ENCODE measurements at regions not wholly inside any gene's neighbourhood (a gene's known extent, or its start where the extent isn't known, plus 50 kb on each side); places are given as distances from the start of the nearest gene placed in this dataset.

- no peak for DNase-seq
Observed at GRCh38 chr1:73953586-73953985, 244.4 kb downstream of the LRRIQ3 start.

- DNase-seq, result no peak
Observed at GRCh38 chr1:73953186-73953585, 244.8 kb downstream of the LRRIQ3 start.

- DNase-seq, result no peak
Observed at GRCh38 chr1:73948055-73948454, 249.9 kb downstream of the LRRIQ3 start.

DNA sequence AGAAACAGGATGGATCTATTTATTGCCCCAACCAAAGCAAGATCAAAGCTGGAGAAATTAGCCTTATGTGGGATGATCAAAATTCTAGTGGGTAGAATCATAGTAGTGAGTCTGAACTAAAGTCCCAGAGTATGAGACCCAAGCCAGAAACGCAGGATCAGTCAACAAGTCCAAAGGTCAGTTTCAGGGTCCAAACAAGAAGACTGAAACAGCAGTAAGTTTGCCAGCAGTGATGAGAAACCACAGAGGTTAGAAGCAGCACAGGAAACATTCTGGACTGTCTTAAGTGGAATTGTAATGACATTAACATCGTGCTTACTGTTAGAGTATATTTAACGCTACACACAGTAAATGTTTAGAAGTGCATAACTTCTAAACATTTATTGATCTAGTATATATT is 251.0 kb downstream of the LRRIQ3 start:
- DNase-seq, result no peak

GRCh38 chr1:73943270-73943669 is 254.7 kb downstream of the LRRIQ3 start:
- DNase-seq, result no peak

GRCh38 chr1:73930293-73930692 is 267.7 kb downstream of the LRRIQ3 start:
- no peak for DNase-seq

DNA sequence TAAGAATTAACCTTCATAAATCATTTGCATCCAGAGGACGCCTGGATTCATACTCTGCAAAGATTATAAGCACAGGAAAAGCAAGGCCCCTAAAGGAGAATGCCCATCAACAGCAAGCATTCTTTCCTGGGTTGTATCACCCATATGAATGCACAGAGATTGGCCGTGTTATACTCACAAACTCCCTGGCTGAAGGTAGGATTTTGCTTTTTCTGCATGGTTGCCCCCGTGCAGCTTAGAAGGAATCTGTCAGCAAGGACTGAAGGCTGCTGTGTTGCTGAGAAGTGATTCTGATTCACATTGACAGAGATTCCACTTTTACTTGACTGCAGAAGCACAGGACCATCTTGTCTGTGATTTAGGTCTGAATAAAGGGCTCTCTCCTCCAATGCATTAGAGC is 283.0 kb downstream of the LRRIQ3 start:
- no peak for DNase-seq

DNA sequence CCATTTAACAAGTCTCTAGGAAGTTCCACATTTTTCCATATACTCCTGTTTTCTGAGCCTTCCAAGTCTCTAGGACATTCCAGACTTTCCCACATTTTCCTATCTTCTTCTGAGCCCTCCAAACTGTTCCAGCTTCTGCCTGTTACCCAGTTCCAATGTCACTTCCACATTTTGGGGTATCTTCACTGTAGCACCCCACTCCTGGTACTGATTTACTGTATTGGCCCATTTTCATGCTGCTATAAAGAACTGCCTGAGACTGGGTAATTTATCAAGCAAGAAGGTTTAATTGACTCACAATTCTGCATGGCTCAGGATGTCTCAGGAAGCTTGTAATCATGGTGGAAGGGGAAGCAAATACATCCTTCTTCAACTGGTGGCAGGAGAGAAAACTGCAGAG is 285.0 kb downstream of the LRRIQ3 start:
- DNase-seq, result no peak

GRCh38 chr1:73911849-73912248 is 286.1 kb downstream of the LRRIQ3 start:
- DNase-seq, result no peak

- DNase-seq, result no peak
Observed at GRCh38 chr1:73910466-73910865, 287.5 kb downstream of the LRRIQ3 start.

DNA sequence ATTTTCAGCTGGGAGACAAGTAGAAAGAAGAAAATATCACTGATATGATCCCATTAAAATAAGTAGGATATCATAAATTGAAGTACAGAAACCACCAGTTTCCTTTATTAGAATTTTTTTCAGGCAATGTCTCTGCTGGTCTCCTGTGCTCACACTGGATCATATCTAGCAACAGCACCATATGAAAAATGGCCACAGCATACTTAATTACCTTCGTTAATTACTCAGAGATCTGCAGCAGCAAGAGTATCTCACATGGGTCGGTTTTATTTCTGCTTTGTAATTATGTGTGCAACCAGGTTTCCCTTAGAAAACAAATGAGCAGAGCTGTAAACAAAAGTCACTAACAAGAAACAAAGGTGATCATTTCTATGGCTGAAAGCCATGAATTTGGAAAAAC is 287.9 kb downstream of the LRRIQ3 start:
- DNase-seq, result no peak

- DNase-seq, result no peak
Observed at GRCh38 chr1:73909043-73909562, 288.9 kb downstream of the LRRIQ3 start.

DNA sequence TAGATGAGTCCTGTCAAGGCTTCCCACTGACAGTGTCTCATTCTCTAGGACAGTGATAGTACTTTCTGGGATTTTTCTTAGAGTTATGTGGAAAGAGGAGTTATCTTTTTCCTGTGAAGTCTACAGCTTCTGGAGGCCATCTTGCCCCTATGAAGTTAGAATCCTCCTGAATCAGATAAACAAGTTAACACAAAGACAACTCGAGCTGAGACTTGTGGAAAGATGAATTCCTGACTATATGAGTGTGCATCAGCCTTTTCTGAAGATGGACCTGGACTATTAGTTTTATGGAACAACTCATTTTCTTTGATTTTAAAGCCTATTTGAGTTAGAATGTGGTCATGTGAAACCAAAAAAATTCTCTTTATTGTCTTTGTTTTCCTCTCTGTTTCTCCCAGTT is 290.9 kb downstream of the LRRIQ3 start:
- no peak for DNase-seq

- DNase-seq, result no peak
Observed at GRCh38 chr1:73903092-73903491, 294.9 kb downstream of the LRRIQ3 start.

GRCh38 chr1:73901738-73902137 is 296.2 kb downstream of the LRRIQ3 start:
- DNase-seq, result no peak

DNA sequence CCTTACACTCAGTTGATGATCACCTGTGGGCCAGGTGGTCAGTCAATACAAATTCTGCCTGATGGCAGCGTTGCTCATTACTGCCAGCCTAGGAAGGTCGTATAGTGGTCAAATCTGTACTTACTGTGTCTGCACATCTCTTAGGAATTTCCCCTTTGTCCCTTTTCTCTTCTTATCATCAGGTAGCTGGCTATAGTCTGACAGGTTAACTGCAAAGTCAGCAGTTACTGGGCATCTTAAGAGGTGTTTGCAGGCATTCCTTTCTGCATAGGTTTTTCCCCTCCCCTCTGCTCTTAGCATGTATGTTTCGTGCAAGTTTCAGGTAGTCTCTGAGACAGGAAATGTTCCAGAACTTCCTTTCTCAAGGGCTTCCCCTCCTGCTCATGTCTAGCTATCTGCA is 298.7 kb downstream of the LRRIQ3 start:
- DNase-seq, result no peak

- no peak for DNase-seq
Observed at GRCh38 chr1:73898540-73898939, 299.4 kb downstream of the LRRIQ3 start.

DNA sequence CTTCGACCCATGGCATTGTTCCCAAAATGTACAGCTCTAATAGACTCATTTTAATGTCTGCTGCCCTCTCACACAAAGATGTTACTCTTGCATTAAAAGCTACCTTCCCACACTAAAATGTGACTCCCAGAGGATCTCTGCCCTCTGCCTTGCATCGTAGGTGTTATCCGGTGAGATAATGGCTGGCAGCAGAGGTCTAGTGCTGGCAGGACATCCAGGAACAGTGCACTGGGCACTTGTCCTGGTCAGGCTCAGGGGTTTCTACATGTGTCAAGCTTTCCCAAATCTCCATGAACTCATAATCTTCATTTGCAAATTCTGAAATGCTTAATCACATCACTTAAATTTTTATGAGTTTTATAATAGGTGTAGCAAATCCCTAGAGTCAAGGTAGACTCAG is 310.6 kb downstream of the LRRIQ3 start:
- no peak for DNase-seq

- DNase-seq, result no peak
Observed at GRCh38 chr1:73886716-73887115, 311.3 kb downstream of the LRRIQ3 start.

- no peak for DNase-seq
Observed at GRCh38 chr1:73874806-73875205, 323.2 kb downstream of the LRRIQ3 start.

- DNase-seq, result no peak
Observed at GRCh38 chr1:73868810-73869336, 329.1 kb downstream of the LRRIQ3 start.

- no peak for DNase-seq
Observed at GRCh38 chr1:73862355-73862754, 335.6 kb downstream of the LRRIQ3 start.

GRCh38 chr1:73860421-73860950 is 337.5 kb downstream of the LRRIQ3 start:
- DNase-seq, result no peak

DNA sequence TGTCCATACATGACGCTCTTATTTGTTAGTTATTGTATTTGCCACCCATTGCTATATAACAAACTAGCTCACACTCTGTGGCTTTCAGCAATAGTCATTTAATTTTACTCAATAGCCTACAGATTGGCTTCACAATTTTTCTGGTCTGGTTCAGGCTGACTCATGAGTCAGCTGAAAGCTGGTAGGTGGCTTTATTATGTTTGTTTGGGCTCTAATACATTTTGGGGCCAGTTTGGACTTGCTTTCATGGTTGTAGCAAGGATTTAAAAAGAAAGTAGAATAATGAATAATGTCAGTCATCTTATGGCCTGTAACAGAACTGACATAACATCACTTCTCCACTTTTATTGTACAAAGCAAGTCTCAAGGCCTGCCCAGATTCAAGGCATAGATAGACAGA is 338.7 kb downstream of the LRRIQ3 start:
- DNase-seq, result no peak

- no peak for DNase-seq
Observed at GRCh38 chr1:73854527-73854926, 343.4 kb downstream of the LRRIQ3 start.

Data from stimulated activated naive CD4-positive, alpha-beta T cell (primary cell).